ENCODE measurements at regions not wholly inside any gene's neighbourhood (a gene's known extent, or its start where the extent isn't known, plus 50 kb on each side); places are given as distances from the start of the nearest gene placed in this dataset.

DNA sequence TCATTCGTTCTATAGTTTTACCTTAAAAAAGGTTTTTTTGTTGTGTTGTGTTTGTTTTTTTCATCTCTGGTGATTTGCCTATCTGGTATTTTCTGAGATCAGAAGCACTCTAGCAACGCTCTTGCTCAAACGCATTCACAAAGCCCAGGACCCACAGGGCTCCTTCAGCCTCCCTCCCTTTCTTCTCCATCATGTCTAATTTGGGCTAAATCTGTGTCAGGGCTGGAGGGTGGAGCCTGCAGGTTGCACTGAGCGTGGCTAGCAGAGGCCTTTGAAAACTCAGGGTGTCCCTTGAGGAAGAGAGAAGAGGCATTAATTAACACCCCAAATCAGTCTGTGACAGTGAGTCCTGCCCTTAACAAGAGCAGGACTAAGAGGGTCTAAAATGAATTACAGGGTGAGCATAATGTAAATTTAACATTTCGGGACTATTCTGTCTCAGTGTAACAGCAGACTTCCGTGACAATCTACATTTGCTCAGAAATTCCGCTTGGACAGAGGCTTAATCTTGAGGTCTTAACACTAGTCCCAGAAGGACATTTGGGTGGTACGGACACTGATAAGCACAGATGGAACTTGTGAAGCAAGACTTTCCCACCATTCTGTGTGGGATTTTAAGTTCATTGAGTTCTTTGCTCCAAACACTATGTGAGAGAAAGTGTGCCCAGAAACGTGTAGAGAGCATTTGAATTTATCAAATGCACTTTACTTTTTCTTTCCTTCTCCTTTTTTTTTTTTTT lies 174.4 kb upstream of the APCDD1 start:
- Histone ChIP-seq H3K27ac (ENCODE audit: insufficient read length, low read depth, low read length) (no peak overlapping the region), H4K5ac (ENCODE audit: insufficient read length, low read depth, low read length) (no peak overlapping the region), H2BK20ac (ENCODE audit: low read depth, low read length, poor library complexity, severe bottlenecking) (no peak overlapping the region), H4K20me1 (ENCODE audit: control insufficient read depth, insufficient read depth, insufficient read length) (no peaks in the 10 kb centered on the region), H3K27me3 (ENCODE audit: insufficient read depth, low read length) (no peaks in the 10 kb centered on the region), H3K4me1 (ENCODE audit: insufficient read depth, low read length) (no peaks in the 10 kb centered on the region), H3K9me3 (ENCODE audit: control insufficient read depth, low read depth, low read length) (no peaks in the 10 kb centered on the region), H3K4me2 (ENCODE audit: insufficient read depth, insufficient read length, low read length) (no peak overlapping the region), H3K79me2 (ENCODE audit: insufficient read depth, low read length) (no peaks in the 10 kb centered on the region), H4K8ac (replicated peaks; ENCODE audit: insufficient read length, low read depth, low read length) (no peak overlapping the region), H2AFZ (ENCODE audit: low read length) (no peak overlapping the region), H2BK5ac (ENCODE audit: insufficient read length, low read length) (no peak overlapping the region), H2BK15ac (ENCODE audit: low read depth, low read length) (no peak overlapping the region), H3K9ac (ENCODE audit: extremely low read depth, insufficient read length, low read length) (no peak overlapping the region), H3K23me2 (ENCODE audit: insufficient read length, low read depth, low read length, poor library complexity, severe bottlenecking) (no peaks in the 10 kb centered on the region), H3K79me1 (ENCODE audit: insufficient read depth, low read depth, low read length, poor library complexity, severe bottlenecking) (no peaks in the 10 kb centered on the region), H3K4ac (ENCODE audit: low read depth, low read length) (no peak overlapping the region), H2BK120ac (ENCODE audit: low read depth, low read length, poor library complexity, severe bottlenecking) (no peak overlapping the region), H2BK12ac (ENCODE audit: insufficient read length, low read depth, low read length) (no peak overlapping the region), H2AK5ac (ENCODE audit: insufficient read length, low read length) (no peak overlapping the region), H3K23ac (ENCODE audit: insufficient read length, low read depth, low read length) (no peak overlapping the region), H3K14ac (ENCODE audit: insufficient read depth, low read length) (no peak overlapping the region), H4K91ac (ENCODE audit: insufficient read length, low read depth, low read length) (no peak overlapping the region), H3K56ac (ENCODE audit: insufficient read length, low read depth, low read length) (no peak overlapping the region), H3K18ac (ENCODE audit: insufficient read length, low read depth, low read length) (no peak overlapping the region), H3T11ph (ENCODE audit: low read length) (no peak overlapping the region)
- no peak overlapping the region for H3K27ac Mint-ChIP-seq
- peaks cover 8 to 12% of the 10 kb centered on the region in 2 experiments for H3K4me1 Mint-ChIP-seq
- H3K9me3 Mint-ChIP-seq = no peaks in the 10 kb centered on the region
- H3K36me3 Mint-ChIP-seq (ENCODE audit: insufficient read depth in 1 of 3, low read depth in 3 of 3) = no peaks in the 10 kb centered on the region
- no peak for DNase-seq
- H3K27me3 Mint-ChIP-seq (ENCODE audit: low read depth) = 0 out of 2 replicates have a peak, but pooled peaks cover 1% of the 10 kb centered on the region
- WGBS (ENCODE audit: extremely low coverage, insufficient read length, low lambda C conversion rate) = no CpG with 5 or more reads among the region's 9 CpGs
- TF ChIP-seq CTCF (conservative IDR thresholded peaks at IDR 0.05) = no peak
- no peak overlapping the region for H3K4me3 Mint-ChIP-seq

All from H9 (cell line).